Stimulated activated CD8-positive, alpha-beta memory T cell treated with anti-CD3 and anti-CD28 coated beads, Interleukin-2, amount 100 ng/mL, for 48 hours (primary cell): ENCODE measurements at regions not wholly inside any gene's neighbourhood (a gene's known extent, or its start where the extent isn't known, plus 50 kb on each side); places are given as distances from the start of the nearest gene placed in this dataset.

ENCODE experiments used
- DNase-seq, 2 donors: peaks; one replicate each; pipeline ENCODE4 v3.0.0-alpha.2; 2020; ENCODE audit warnings: low read depth in 2 of 2

- DNase-seq, result no peak
Measured at GRCh38 chr20:48571949-48572847, 255.6 kb downstream of the PREX1 start.

- no peak for DNase-seq
Measured at GRCh38 chr20:48569679-48570078, 258.1 kb downstream of the PREX1 start.

- no peak for DNase-seq
Measured at GRCh38 chr20:48568520-48568919, 259.3 kb downstream of the PREX1 start.

- DNase-seq, result no peak
Measured at GRCh38 chr20:48567145-48567544, 260.7 kb downstream of the PREX1 start.

GRCh38 chr20:48564982-48565539, 262.7 kb downstream of the PREX1 start:
- no peak for DNase-seq

GRCh38 chr20:48563191-48563870, 264.5 kb downstream of the PREX1 start:
- no peak for DNase-seq

- no peak for DNase-seq
Measured at GRCh38 chr20:48562586-48563116, 265.1 kb downstream of the PREX1 start.

GRCh38 chr20:48558906-48559305, 268.9 kb downstream of the PREX1 start:
- DNase-seq, result no peak

GRCh38 chr20:48557380-48557779, 270.4 kb downstream of the PREX1 start:
- DNase-seq, result no peak

GRCh38 chr20:48556956-48557355, 270.8 kb downstream of the PREX1 start:
- no peak for DNase-seq

GRCh38 chr20:48552550-48552949, 275.2 kb downstream of the PREX1 start:
- no peak for DNase-seq

GRCh38 chr20:48550814-48551213, 277.0 kb downstream of the PREX1 start:
- DNase-seq, result no peak

GRCh38 chr20:48547664-48548063, 280.1 kb downstream of the PREX1 start:
- DNase-seq, result no peak

GRCh38 chr20:48544402-48545339, 283.1 kb downstream of the PREX1 start:
- DNase-seq, result no peak

- no peak for DNase-seq
Measured at GRCh38 chr20:48541581-48542071, 286.2 kb downstream of the PREX1 start.

GRCh38 chr20:48538856-48539255, 288.9 kb downstream of the PREX1 start:
- no peak for DNase-seq

GRCh38 chr20:48538058-48538825, 289.6 kb downstream of the PREX1 start:
- DNase-seq, result no peak

GRCh38 chr20:48536206-48536605, 291.6 kb downstream of the PREX1 start:
- DNase-seq, result no peak

GRCh38 chr20:48535556-48535955, 292.2 kb downstream of the PREX1 start:
- no peak for DNase-seq

GRCh38 chr20:48532028-48532427, 295.8 kb downstream of the PREX1 start:
- DNase-seq, result no peak
